HG03139 (cell line): ENCODE measurements at regions not wholly inside any gene's neighbourhood (a gene's known extent, or its start where the extent isn't known, plus 50 kb on each side); places are given as distances from the start of the nearest gene placed in this dataset.

ENCODE experiments used
- ATAC-seq: cut with Tn5 transposase; IDR thresholded peaks from one replicate; pipeline ENCODE4 v1.9.1; 2021; ENCODE audit not compliant: unreplicated experiment

GRCh38 chr13:21316376-21316775, 139.9 kb downstream of the MRPL57 start:
- no peak for ATAC-seq

GRCh38 chr13:21318891-21319532, 140.1 kb downstream of the ZDHHC20 start:
- ATAC-seq: no peak

GRCh38 chr13:21319869-21320641, 139.0 kb downstream of the ZDHHC20 start:
- ATAC-seq: no peak

- no peak for ATAC-seq
Measured at GRCh38 chr13:21320642-21321034, 138.5 kb downstream of the ZDHHC20 start.

GRCh38 chr13:21321269-21321668, 137.8 kb downstream of the ZDHHC20 start:
- ATAC-seq: no peak

- ATAC-seq: no peak
Measured at GRCh38 chr13:21322327-21322965, 136.7 kb downstream of the ZDHHC20 start.
